ENCODE measurements at regions not wholly inside any gene's neighbourhood (a gene's known extent, or its start where the extent isn't known, plus 50 kb on each side); places are given as distances from the start of the nearest gene placed in this dataset.

DNA sequence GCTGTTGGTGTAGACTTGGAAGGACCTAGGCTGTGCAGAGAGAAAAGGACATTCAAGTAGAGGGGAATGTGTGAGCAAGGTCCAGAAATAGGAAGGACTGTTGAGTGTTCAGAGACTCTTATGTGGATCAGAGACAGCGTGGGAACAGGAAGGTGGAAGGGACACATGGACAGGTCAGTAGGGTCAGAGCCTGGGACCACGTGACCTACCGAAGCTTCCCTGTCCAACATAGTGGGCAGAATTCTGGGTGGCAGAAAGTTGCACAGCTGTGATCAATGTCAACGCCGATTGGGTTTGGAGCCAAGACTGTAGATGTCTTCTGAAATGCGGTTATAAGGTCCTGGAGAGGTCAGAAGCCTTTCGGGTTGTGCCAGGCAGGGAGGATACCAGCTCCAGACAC, 195.9 kb upstream of the MKI67 start:
- Histone ChIP-seq H3K27ac (no peak overlapping the region), H3K9me3 (no peaks in the 10 kb centered on the region), H3K4me3 (no peak overlapping the region), H3K4me1 (peaks cover 5% of the 10 kb centered on the region), H3K27me3 (ENCODE audit: insufficient read depth in 3 of 3, low read length in 2 of 3) (no peaks in the 10 kb centered on the region), H3K36me3 (ENCODE audit: insufficient read depth in 1 of 2, low read depth in 1 of 2) (no peaks in the 10 kb centered on the region)
- TF ChIP-seq, protein P1, sequence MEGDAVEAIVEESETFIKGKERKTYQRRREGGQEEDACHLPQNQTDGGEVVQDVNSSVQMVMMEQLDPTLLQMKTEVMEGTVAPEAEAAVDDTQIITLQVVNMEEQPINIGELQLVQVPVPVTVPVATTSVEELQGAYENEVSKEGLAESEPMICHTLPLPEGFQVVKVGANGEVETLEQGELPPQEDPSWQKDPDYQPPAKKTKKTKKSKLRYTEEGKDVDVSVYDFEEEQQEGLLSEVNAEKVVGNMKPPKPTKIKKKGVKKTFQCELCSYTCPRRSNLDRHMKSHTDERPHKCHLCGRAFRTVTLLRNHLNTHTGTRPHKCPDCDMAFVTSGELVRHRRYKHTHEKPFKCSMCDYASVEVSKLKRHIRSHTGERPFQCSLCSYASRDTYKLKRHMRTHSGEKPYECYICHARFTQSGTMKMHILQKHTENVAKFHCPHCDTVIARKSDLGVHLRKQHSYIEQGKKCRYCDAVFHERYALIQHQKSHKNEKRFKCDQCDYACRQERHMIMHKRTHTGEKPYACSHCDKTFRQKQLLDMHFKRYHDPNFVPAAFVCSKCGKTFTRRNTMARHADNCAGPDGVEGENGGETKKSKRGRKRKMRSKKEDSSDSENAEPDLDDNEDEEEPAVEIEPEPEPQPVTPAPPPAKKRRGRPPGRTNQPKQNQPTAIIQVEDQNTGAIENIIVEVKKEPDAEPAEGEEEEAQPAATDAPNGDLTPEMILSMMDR (IDR thresholded peaks at IDR 0.05) = no peak
- intact Hi-C loops (cut with DNase I) = no loop called here
- 78 to 87% (median 85%) methylated on average over 7 of the region's 7 CpGs for WGBS, 3 donors
- ATAC-seq = no peak
- no peak for DNase-seq

DNA sequence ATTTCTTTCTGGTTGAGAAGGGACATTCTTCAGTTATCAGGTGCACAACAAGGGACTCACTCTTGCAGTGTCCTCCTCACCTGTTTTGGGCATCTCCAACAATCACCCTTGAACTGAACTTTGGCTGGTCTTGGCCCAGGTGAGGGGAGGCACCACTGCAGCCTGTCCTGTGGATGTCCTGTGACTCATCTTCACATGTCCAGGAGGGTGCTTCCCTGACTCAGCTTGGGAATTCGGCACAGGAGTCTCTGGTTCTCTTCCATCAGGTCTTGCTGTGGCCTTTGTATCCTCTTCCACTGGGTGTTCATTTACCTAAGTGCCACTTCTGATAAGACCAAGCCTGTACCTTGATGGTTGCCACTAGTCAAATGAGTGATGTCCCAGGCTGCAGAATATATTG, 196.7 kb upstream of the MKI67 start:
- no peaks in the 10 kb centered on the region for H3K36me3 ChIP-seq (ENCODE audit: insufficient read depth in 1 of 2, low read depth in 1 of 2)
- no peak overlapping the region for H3K4me3 ChIP-seq
- no peaks in the 10 kb centered on the region for H3K9me3 ChIP-seq
- H3K4me1 ChIP-seq = peaks cover 5% of the 10 kb centered on the region
- no peak for ATAC-seq
- 90 to 95% (median 93%) methylated on average over 1 of the region's 1 CpG for WGBS, 3 donors
- no peaks in the 10 kb centered on the region for H3K27me3 ChIP-seq (ENCODE audit: insufficient read depth in 3 of 3, low read length in 2 of 3)
- no peak for DNase-seq
- H3K27ac ChIP-seq = no peak overlapping the region
- TF ChIP-seq, protein P1 (IDR thresholded peaks at IDR 0.05) = no peak
- intact Hi-C loops (cut with DNase I) = loop anchor here in 1 of 2 donors (1.0 kb wide), 1 partner anchor 98 kb away; no protein-coding TSS in a partner anchor

DNA sequence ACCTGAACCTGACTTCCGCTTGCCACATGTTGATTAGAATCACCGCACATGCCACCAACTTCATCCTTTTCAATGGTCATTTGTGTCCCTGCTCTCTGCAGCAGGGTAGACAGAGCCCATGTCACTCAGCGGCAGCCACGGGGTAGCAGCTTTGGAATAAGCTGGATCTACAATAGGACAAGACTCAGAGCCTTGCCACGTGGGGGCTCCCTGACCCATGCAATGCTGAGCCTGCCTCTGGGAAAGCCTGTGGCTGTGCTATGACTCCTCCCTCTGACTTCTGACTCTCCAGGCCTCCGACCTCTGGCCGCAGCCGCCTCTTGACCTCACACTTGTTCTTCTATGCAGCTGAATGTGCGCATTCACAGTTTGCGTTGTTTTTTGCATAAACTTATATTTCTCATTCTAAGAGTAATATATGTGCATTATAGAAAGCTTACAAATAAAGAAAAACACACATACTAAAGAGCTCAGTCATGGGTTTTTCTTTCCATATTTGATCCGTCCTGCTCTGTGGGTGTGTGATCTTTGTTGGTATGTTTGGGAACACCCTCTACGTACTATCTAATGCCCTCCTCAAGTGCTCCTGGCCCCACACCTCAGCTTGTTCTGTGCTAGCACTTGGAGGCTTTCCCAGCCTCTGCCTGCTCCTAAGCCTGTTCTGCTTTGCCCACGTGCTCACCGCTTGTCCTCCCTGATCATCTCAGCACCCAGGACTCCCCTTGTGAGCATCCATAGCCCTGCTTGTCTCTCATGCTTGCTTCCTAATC, 198.0 kb upstream of the MKI67 start:
- 29 to 35% (median 31%) methylated on average over 14 of the region's 14 CpGs for WGBS, 3 donors
- peaks cover 5% of the 10 kb centered on the region for H3K4me1 ChIP-seq
- no peaks in the 10 kb centered on the region for H3K9me3 ChIP-seq
- TF ChIP-seq, protein P1 (IDR thresholded peaks at IDR 0.05) = peak; percentile 46
- no peak overlapping the region for H3K27ac ChIP-seq
- H3K4me3 ChIP-seq = no peak overlapping the region
- H3K27me3 ChIP-seq (ENCODE audit: insufficient read depth in 3 of 3, low read length in 2 of 3) = no peaks in the 10 kb centered on the region
- H3K36me3 ChIP-seq (ENCODE audit: insufficient read depth in 1 of 2, low read depth in 1 of 2) = no peaks in the 10 kb centered on the region
- peak; percentile 53 to 84 for DNase-seq
- peak; percentile 86 to 100 (median 99) for ATAC-seq
- intact Hi-C loops (cut with DNase I) = loop anchor here (2.0 kb wide), 2 partner anchors 99 to 207 kb away; no protein-coding TSS in a partner anchor

DNA sequence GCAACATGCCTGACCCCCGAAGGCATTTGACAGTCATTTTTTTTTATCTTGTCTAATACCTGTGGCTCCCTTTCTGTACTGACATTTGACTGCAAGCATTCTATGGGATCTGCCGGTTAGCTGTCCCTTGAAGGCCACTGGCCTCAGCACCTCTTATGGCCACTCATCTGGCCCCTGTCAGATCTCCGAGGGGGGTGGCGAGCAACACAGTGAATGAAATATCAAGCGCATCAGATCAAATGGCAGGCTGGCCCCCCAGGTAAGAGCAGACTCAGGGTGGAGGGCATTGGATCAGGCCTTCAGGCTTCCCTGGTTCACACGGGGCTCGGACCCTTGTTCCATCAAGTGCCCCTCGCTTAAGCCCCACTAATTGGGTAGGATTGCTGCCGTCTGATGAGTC, 199.6 kb upstream of the MKI67 start:
- TF ChIP-seq, protein P1 (IDR thresholded peaks at IDR 0.05) = no peak
- Histone ChIP-seq H3K9me3 (no peaks in the 10 kb centered on the region), H3K27ac (no peak overlapping the region), H3K27me3 (ENCODE audit: insufficient read depth in 3 of 3, low read length in 2 of 3) (no peaks in the 10 kb centered on the region), H3K36me3 (ENCODE audit: insufficient read depth in 1 of 2, low read depth in 1 of 2) (no peaks in the 10 kb centered on the region), H3K4me3 (no peak overlapping the region), H3K4me1 (peaks cover 5% of the 10 kb centered on the region)
- 86 to 91% (median 90%) methylated on average over 9 of the region's 9 CpGs for WGBS, 3 donors
- ATAC-seq (no peak), DNase-seq (no peak)
- intact Hi-C loops (cut with DNase I) = loop anchor here (2.0 kb wide), 2 partner anchors 97 to 205 kb away; no protein-coding TSS in a partner anchor
